Epithelial cell of prostate (primary cell): ENCODE measurements at regions not wholly inside any gene's neighbourhood (a gene's known extent, or its start where the extent isn't known, plus 50 kb on each side); places are given as distances from the start of the nearest gene placed in this dataset.
A peak's percentile ranks its signal among the peaks of the same experiment; 100 is the strongest.
"Not testable (repeated sequence)": the region's sequence is repeated elsewhere in the genome, so short reads cannot be mapped to it uniquely, and the experiment has no call there.

Experiments
- DNase-seq: peaks from one replicate; pipeline ENCODE4 v3.0.0-alpha.2; 2011; ENCODE audit warnings: low read depth, low spot score
- H3K27ac ChIP-seq: fragments of 450-650 bp; 2 replicates; pipeline ENCODE4 v1.5.1; 2017; ENCODE audit warnings: mild to moderate bottlenecking

DNA sequence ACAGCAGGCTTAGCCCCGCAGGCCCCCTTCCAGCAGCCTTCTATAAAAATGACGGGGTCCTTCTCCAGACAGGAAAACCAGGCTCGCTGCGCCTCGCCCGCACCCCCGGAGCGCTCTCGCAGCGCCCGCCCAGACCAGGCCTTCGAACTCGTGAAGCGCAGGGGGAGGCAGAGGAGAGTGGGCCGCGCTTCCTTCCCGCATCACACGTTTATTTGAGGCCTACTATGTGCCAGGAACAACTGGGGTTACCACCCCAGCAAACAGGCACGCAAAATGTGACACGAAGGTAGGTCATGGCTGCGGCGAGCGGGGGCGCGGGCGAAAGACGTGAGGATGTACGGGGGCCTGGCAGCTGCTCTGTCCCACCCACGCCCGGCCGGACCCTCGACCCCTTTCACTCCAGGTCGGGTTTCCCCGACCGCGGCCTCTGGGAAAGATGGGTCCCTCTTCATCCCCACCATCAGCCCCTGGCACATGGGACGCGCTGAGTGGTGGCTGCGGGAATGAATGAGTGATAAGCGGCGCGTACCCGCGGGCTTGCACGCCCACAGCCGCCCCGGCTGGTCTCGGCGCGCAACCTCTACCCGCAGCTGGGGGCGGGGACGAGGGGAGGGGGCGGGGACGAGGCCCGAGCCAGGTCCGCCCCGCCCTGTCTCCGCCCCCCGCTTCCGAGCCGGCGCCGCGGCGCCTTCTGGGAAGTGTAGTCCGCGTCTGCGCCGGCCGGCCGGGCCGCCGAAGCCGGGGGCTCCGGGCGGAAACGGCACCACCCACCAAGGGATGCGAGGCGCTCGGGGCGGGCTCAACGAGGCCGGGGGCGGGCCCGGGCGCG is 59.1 kb downstream of the ZNF467 start:
- peak overlapping the region; percentile 67 for H3K27ac ChIP-seq
- no peak for DNase-seq

DNA sequence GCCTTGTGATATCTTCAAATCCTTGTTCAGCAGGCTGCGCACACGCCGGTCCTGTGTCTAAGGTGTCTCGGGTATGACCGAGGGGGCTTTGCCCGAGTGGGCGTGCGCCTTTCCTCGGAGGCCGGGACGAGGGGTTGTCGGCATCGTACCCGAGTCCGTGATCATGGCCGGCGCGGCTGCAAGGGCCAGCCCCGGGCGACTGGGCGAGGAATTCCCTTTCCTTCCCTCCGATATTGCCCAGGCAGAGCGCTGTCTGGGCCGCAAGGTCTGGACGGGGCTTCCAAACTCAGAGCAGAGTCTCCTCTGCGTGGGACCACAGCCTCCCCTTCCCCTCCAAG is 59.7 kb downstream of the ZNF467 start:
- DNase-seq, result no peak
- H3K27ac ChIP-seq, result no peak overlapping the region

DNA sequence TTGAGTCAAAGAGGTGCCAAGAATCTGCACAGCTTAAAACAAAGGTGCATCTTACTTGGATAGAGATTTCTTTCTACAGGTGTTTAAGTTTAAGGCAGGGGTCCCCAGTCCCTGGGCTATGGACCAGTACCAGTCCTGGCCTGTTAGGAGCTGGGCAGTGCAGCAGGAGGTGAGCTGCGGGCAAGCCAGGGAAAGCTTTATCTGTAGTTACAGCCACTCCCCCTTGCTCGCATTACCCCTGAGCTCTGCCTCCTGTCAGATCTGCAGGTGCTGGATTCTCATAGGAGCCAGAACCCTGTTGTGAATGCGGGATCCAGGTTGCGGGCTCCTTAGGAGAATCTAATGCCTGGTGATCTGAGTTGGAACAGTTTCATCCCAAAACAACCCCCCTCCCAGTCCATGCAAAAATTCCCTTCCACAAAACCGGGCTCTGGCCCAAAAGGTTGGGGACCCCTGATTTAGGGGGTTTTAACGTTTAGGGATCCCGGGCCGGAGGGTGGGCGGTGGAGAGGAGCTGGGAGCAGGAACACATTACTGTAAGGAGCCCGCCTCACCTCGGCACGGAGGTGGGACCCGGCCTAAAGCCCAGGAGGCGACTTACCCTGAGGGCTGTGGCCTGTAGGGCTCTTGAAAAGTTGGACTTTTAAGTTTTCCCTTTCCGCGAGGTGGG is 60.2 kb downstream of the ZNF467 start:
- no peak for DNase-seq
- H3K27ac ChIP-seq, result no peak overlapping the region

DNA sequence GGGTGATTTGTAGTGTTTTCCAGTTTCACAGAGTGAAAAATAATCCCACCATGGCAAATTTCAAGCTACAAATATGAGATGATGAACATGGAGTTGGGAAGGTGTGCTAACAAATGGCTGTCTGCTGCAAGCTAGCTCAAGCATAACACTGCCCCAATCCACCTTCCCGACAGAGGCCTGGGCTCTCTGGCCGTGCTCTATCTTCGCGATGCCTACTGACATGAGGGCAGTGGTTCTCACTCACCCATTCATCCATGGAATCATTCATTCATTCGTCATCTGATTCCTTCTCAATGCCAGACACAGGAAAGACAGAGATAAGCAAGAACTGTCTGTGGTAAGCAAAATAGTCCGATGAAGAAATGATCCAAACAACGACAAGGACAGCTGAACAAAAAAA is 65.4 kb downstream of the ZNF467 start:
- H3K27ac ChIP-seq, result no peak overlapping the region
- DNase-seq, result no peak

DNA sequence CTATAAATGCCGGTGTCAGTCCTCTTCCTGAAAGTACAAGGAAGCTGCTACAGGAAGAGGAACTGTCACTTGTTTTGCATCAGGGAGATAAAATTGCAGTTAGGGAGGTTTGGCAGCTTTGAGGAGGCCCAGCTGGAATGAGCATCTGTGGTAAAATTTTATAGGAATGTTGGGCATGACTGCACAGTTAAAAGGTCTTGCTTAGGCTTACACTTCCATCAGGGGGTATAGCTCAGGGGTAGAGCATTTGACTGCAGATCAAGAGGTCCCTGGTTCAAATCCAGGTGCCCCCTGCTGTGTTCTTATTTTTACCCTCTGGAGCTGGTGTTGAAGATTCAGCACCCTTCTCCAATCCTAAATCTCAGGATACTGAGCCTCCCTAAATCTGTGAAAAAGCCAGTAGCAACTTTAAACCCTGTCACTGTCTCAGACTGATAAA is 65.9 kb downstream of the ZNF467 start:
- no peak for DNase-seq
- no peak overlapping the region for H3K27ac ChIP-seq

DNA sequence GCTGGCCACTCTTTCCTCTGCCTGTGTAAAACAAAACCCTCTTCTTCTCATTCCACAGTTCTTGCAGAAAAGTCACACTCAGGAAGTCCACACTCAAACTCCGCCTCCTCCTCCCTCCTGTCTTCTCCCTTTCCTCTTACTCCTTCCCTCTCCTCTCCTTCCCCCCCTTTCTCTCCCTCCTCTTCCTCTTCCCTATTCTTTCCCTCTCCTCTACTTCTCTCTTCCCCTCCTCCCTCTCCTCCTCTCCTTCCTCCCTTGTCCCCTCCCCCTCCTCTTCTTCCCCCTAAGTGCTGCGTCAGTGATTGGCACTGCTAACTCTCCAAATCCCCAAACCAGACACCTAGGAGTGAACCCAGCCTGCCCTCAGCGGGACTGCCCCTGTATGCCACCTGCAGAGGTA is 67.0 kb downstream of the ZNF467 start:
- DNase-seq, result no peak
- H3K27ac ChIP-seq, result no peak overlapping the region

DNA sequence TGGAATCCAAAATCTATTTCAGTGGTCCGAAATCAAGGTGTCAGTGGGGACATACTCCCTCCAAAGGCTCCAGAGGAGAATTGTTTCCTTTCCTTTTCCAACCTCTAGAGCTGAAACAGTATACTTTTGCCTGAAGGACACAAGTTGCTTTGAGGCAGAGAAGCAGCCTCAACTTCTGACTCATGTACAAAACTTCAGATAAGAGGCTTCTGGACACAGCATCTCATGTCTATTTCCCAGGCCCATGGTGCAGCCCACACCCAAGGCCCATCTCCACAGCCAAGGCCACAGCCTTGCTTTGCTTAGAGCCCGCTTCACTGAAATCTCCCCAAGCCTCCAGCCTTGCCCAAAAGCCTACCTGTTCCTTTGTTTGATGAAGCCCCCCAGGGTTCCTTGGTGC is 68.9 kb downstream of the ZNF467 start:
- DNase-seq, result no peak
- H3K27ac ChIP-seq, result no peak overlapping the region

DNA sequence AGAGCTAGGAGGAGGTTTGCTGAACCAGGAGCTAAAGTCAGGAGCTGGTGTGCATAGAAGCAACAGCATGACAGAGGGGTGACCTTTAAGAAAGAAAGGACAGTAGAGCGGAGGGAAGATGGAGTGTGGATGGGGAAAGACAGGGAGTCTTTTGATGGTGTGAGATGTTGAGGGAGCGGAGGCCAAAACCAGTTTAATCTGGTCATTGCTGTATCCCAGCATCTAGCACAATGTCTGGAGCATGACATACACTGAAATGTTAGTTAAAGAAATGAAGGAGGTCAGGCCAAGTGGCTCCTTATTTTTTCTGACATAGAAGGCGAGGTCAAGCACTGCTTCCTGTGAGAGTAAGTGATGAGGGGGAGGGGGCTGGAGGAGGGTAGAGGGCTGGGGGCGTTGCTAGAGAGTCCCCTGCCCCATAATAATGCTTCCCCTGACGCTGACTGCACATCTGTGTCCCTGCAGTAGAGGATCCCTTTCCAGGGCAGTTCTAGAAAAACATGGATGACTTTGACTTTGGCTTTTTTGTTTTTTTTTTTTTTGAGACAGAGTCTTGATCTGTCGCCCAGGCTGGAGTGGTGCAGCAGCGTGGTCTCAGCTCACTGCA is 70.2 kb downstream of the ZNF467 start:
- no peak for DNase-seq
- H3K27ac ChIP-seq, result no peak overlapping the region

DNA sequence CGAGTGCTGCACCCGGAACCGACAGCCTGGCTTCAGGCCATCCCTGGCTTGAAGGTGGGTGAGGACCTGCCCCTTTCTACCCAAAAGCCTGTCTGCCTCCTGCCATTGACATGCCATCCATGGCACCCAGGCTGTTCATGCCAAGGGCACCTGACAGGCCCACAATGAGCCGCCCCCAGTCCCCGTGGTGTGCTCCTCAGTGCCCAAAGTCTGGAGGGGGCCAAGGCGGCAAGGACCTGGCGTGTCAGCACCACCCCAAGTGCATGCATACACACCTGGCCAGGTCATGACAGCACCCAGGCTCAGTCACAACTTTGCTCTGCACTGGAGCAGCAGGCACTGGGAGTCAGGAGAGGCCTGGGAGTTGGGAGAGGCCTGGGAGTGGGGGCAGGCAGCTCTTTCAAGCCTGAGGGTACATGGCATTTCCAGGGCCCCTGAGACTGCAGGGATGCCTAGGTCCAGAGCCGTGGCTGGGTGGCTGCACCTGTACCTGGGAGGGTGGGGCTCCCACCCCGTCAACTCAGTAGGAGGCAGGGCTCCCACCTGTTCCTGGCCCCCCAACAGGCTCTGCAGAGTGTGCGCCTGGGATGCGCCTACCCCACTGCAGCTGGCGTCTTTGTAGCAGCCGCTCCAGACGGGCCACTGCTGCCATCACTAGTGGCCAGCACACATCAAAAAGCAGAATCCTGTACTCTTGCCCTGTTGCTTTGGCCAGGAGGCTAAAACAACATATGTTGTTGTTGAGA is 71.7 kb downstream of the ZNF467 start:
- no peak overlapping the region for H3K27ac ChIP-seq
- no peak for DNase-seq

DNA sequence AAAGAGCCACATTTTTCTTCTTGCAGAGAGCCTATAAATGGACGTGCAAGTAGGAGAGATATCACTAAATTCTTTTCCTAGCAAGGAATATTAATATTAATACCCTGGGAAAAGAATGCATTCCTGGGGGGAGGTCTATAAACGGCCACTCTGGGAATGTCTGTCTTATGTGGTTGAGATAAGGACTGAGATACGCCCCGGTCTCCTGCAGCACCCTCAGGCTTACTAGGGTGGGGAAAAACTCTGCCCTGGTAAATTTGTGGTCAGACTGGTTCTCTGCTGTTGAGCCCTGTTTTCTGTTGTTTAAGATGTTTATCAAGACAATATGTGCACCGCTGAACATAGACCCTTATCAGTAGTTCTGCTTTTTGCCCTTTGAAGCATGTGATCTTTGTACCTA is 75.6 kb downstream of the ZNF467 start:
- not testable (repeated sequence) for H3K27ac ChIP-seq, DNase-seq

DNA sequence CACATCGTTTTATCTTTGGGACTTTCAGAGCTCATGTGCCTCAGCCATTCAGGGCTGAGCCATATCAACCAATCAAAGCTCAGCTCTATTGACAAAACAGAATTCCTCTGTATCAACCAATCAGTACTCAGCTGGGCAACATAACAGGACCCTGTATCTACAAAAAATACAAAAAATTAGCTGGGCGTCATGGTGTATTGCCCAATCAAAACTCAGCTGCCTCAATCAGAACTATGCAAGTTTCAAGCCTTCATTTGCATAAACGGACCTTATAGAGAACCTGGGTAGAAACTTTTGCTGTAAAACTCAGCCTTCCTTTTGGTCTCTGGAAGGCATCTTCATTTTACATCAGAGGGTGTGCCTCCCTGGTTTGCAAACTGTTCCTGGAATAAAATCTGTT is 77.1 kb downstream of the ZNF467 start:
- no peak for DNase-seq
- no peak overlapping the region for H3K27ac ChIP-seq

DNA sequence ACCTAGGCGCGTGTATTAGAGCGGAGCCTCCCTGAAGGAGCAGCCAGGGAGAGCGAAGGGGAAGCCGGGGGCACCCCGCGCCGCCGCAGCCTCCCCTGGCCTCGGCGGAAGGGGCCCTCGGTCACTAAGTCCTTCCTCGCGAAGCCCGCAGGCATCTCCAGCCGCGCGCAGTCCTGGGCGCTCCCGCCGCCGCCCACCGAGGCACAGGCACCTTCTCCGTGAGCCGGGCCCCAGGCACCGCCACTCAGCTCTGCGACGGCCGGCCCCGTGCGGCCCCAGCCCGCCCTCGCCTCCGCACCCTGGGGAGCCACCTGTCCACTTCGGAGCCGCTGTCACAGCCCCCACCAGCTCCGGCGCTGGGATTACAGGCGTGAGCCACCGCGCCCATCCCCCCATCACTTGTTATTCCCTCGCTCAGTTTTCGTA is 80.8 kb downstream of the ZNF467 start:
- H3K27ac ChIP-seq, result no peak overlapping the region
- DNase-seq, result no peak

DNA sequence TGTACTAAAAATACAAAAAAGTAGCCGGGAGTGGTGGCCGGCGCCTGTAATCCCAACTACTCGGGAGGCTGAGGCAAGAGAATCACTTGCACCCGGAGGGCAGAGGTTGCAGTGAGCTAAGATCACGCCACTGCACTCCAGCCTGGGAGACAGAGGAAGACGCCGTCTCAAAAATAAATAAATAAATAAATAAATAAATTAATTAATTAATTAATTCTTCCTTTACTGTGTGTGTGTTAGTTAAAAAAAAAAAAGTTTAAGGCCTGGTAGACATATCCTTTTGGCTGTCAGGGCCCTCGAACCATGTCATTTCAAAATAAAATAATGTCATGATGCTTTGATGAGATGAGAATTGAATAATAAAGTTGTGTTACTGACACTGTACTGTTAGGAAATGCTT is 81.3 kb downstream of the ZNF467 start:
- DNase-seq, result no peak
- H3K27ac ChIP-seq, result no peak overlapping the region

DNA sequence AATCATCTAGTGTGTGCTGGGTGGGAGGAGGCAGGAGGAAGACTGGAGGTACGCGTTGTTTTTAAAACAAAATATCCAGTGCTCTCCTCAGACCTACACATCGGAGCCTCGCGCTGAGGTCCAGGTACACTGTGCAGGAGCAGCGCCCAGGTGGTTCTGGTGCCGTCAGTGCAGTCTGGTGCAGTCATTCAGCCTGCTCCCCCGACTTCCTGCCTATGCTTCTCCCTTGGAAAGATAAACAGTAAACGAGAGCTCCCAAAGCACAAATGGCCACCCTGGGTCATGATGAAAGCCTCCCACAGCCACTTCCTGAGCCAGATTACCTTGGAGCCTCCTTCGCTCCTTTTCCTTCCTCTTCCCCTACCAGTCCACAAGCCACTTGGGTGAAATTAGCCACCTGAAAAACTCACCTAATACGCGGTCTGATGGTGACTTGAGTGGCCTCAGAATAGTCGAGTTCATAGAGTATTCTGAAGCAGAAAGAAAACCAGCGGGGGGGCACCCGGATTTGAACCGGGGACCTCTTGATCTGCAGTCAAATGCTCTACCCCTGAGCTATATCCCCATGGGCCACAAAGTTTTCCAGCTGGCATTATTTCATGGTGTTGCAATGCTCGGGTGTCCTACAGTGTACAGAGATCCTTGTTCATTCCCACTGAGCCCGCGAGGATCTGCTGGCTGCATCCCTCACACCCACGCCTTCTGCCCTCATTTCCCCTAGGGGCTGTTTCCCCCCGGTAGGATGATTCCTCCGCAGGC is 82.5 kb downstream of the ZNF467 start:
- H3K27ac ChIP-seq, result no peak overlapping the region
- DNase-seq, result peak; percentile 52

DNA sequence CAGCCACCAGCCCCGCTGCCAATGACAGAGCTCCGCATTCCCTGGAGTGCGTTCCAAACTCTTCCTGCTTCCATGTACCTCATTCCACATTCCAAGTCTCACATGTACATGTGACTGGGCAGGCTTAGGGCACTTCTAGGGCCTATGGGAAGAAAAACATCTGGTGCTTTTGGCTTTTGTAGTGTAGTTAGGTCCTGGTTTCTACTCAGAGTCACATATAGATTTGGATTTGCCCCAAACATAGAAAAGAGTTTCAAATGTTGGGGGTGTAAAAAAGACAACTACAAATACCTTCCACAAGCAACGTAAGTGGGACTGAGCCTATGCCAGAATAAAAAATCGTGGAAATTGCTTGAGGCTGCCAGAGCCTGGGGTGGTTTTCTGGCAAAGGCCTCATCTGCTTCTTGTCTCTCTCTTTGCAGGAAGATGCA is 84.1 kb downstream of the ZNF467 start:
- no peak for DNase-seq
- no peak overlapping the region for H3K27ac ChIP-seq

DNA sequence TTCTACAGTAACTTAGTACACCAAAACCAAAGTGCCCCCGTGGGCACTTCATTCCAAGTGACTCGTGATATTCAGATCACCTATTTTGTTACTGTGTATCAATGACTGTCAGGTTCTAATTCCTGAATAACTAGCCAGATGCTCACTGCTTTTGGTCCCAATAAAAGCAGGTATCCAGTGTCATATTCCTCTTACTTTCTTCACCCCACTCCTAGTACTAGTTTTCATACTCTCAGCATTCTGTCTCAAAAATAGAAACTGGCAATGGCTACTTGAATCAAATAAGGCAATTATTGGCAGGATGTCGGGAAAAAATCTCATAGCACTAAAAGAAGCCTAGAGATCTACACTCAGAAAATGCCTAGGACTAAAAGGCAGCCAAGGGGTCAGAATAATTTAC is 84.6 kb downstream of the ZNF467 start:
- no peak overlapping the region for H3K27ac ChIP-seq
- no peak for DNase-seq

DNA sequence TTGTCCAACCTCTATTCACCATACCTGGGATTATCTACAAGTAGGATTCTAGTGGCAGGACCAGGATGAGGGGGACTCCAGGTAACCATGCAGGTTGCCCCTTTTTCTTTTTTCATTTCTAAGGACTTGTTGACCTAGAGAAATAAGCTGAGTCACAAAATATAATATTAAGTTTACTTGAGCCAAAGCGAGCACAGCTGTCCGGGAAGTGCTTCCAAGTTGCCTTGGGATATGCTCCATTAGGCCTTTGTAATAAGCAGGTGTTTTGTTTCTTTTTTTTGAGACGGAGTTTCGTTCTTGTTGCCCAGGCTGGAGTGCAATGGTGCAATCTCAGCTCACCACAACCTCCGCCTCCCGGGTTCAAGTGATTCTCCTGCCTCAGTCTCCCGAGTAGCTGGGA is 85.6 kb downstream of the ZNF467 start:
- H3K27ac ChIP-seq, DNase-seq: not testable (repeated sequence)

DNA sequence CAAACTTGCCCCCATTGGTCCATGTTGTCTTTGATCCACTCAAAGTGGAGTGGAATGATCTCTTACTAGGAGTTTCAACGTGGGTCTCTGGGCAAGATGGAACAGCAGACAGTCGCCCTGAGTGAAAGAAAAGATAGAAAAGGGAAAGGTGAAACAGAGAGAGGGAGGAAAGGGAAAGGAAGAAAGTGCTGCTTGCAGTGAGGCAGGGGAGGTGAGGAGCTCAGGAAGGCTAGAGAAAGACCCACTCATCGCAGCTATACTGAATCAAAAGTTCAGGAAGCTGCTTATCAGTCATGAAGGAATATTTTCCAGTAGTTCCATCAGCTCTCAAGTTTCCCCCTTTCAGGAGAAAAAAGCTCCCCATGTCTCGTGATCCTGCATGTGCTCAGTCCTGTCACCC is 86.9 kb downstream of the ZNF467 start:
- DNase-seq, result no peak
- H3K27ac ChIP-seq, result no peak overlapping the region

DNA sequence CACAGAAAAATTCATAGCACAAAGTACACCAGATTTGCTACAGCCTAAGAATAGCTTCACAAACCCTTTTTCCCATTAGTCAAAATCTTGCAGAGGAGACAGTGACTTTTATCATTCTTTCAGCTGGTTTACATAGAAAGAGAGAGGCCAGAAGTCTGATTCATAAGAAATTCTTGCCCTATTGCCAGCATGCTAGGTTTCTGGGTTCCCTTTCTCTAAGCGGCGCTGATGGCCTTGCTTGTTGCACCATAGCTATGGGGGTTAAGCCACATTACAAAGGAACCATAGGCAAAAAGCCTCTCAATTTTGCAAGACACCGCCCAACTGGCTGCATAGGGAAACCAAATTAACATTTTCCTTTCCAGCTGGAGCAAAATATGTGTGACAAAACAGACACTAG is 87.4 kb downstream of the ZNF467 start:
- no peak for DNase-seq
- H3K27ac ChIP-seq, result no peak overlapping the region

DNA sequence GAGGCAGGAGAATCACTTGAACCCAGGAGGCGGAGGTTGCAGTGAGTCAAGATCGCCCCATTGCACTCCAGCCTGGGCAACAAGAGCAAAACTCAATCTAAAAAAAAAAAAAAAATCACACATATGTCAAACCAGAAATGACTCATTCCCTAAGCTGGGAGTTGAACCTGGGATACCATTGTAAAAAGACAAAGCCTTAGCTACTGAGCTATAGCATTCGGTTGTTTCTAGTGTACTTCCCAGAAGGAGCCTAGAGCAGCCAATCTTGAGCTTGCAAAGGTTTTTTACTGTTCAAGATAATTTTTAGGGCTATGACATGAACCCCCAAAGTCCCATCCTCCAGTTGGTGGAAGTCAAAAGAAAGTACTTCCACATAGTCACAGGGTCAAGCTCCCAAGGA is 87.9 kb downstream of the ZNF467 start:
- no peak overlapping the region for H3K27ac ChIP-seq
- no peak for DNase-seq
